Panc1 (cell line): ENCODE measurements at regions not wholly inside any gene's neighbourhood (a gene's known extent, or its start where the extent isn't known, plus 50 kb on each side); places are given as distances from the start of the nearest gene placed in this dataset.

Experiments
- POLR2AphosphoS5 ChIP-seq: IDR thresholded peaks from 2 replicates; pipeline ENCODE4 v1.6.1; 2012; ENCODE audit warnings: mild to moderate bottlenecking, low read depth, low read length, moderate library complexity
- TF ChIP-seq, protein P1 (sequence below): fragments of 450-650 bp; IDR thresholded peaks from 2 replicates; pipeline ENCODE4 v1.5.1; 2017; ENCODE audit warnings: mild to moderate bottlenecking

DNA sequence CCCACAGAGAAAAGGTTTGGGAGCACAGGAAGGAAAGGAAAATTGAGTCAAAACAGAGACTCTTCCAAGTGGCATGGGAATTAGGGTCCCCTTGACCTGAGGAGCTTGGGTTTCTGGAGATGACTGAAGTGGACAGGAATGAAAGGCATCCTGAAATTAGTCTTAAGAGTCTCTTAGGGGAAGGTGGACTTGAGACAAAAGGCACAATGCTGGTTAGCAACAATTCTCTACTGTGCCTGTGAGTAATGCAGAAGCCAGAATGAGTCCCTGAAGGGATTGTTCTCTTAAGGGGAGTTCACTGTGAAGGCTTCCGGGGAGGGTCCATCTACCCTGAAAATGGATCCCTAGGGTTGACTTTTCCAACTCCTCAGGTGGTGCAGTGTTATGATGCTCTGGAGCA lies 58.4 kb upstream of the FOXE1 start:
- TF ChIP-seq POLR2AphosphoS5 = no peak
- TF ChIP-seq, protein P1, sequence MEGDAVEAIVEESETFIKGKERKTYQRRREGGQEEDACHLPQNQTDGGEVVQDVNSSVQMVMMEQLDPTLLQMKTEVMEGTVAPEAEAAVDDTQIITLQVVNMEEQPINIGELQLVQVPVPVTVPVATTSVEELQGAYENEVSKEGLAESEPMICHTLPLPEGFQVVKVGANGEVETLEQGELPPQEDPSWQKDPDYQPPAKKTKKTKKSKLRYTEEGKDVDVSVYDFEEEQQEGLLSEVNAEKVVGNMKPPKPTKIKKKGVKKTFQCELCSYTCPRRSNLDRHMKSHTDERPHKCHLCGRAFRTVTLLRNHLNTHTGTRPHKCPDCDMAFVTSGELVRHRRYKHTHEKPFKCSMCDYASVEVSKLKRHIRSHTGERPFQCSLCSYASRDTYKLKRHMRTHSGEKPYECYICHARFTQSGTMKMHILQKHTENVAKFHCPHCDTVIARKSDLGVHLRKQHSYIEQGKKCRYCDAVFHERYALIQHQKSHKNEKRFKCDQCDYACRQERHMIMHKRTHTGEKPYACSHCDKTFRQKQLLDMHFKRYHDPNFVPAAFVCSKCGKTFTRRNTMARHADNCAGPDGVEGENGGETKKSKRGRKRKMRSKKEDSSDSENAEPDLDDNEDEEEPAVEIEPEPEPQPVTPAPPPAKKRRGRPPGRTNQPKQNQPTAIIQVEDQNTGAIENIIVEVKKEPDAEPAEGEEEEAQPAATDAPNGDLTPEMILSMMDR = no peak
